GM12873 (cell line): ENCODE measurements at regions not wholly inside any gene's neighbourhood (a gene's known extent, or its start where the extent isn't known, plus 50 kb on each side); places are given as distances from the start of the nearest gene placed in this dataset.

Experiments used
- TF ChIP-seq, protein P1 (sequence below): IDR thresholded peaks from 2 replicates; pipeline ENCODE4 v1.5.1; 2012; ENCODE audit warnings: low read depth, mild to moderate bottlenecking, moderate library complexity, low read length, control low read depth; ENCODE audit not compliant: insufficient read depth; ENCODE audit errors: missing control alignments

DNA sequence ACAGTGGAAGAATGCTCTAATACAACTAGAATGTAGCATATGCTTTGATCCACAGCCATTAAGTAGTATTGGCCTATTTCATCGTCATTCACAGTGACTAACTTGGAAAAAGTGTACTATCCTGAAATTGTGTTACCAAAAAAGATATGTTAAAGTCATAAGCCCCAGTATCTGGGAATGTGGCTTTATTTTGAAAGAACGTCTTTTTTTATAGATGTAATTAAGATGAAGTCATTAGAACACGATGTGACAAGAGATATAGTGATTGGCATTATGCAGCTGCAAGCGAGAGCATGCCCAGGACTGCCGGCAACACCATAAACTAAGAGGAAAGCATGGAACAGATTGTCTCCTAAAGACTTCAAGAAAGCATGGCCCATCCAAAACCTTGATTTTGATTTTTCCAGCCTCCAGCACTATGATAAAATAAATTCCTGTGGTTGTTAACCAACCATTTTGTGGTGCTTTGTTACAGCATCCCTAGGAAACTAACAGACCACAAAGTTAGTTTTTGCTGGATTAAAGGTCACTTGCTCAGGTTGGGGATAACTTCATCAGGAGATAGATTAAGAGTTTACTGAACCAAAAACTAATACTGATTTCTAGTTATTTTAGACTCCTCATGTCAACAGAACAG, 870.6 kb upstream of the LRRC4C start:
- TF ChIP-seq, protein P1, sequence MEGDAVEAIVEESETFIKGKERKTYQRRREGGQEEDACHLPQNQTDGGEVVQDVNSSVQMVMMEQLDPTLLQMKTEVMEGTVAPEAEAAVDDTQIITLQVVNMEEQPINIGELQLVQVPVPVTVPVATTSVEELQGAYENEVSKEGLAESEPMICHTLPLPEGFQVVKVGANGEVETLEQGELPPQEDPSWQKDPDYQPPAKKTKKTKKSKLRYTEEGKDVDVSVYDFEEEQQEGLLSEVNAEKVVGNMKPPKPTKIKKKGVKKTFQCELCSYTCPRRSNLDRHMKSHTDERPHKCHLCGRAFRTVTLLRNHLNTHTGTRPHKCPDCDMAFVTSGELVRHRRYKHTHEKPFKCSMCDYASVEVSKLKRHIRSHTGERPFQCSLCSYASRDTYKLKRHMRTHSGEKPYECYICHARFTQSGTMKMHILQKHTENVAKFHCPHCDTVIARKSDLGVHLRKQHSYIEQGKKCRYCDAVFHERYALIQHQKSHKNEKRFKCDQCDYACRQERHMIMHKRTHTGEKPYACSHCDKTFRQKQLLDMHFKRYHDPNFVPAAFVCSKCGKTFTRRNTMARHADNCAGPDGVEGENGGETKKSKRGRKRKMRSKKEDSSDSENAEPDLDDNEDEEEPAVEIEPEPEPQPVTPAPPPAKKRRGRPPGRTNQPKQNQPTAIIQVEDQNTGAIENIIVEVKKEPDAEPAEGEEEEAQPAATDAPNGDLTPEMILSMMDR, result no peak

DNA sequence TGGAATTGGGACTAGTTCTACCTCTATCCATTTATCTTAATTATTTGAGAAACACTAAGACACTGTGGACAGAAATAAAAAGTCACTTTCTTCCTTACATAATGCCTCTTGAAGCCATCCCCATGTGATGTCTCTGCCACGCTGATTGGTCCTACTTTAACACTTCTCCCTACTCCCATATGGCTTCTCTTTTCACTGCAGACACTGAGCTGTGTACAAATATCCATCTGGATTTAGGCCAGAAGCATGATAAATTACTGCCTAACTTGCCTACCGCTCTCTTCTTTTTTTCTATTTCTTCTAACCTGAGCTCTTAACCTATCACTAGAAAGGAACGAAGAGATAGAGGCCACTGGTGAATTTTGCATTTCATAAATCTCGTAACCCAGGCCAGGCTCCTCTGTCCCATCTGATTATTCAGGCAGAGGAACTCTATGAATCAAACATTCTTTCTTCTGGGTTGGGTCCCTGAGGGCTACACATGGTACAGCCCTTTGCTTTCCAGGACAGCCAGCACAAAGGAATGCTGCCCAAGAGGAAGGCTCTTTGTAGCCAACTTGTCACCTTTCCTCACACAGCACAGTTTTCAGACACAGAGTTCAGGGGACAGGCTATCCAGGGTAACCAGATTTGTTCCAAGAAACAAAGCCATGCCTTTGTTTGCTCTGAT, 878.5 kb upstream of the LRRC4C start:
- TF ChIP-seq, protein P1, result no peak

DNA sequence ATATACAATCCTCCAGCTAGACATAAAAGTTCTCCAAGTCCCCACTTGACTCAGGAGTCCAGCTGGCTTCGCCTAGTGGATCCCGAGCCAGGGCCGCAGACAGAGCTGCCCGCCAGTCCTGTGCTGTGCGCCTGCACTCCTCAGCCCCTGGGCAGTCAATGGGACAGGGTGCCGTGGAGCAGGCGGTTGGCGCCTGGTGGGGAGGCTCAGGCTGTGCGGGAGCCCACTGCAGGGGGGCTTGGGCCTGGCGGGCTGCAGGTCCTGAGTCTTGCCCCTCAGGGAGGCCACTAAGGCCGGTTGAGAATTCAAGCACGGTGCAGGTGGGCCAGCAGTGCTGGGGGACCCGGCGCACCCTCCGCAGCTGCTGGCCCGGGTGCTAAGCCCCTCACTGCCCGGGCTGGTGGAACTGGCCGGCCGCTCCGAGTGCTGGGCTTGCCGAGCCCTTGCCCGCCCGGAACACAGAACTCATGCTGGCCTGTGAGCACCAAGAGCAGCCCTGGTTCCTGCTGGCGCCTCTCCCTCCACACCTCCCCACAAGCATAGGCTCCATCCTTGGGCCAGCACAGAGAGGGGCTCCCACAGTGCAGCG, 884.8 kb upstream of the LRRC4C start:
- TF ChIP-seq, protein P1, result no peak

DNA sequence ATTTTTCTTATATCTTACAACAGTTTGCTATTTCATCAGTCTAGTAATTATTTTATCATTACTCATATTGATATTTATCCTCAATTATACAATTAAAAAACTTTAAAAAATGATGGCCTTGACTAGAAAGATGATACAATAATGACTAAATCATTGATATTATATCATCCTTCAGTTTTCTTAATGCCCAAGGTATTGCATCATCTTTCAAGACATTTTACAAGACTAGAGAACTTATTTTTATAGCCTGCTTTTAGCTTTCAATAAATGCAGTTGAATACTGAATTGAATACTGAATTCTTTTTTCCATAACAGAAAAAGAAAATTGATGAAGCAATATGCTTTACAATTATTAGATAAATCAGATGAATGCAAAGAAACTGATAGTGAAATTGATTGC, 886.5 kb upstream of the LRRC4C start:
- TF ChIP-seq, protein P1, result no peak

DNA sequence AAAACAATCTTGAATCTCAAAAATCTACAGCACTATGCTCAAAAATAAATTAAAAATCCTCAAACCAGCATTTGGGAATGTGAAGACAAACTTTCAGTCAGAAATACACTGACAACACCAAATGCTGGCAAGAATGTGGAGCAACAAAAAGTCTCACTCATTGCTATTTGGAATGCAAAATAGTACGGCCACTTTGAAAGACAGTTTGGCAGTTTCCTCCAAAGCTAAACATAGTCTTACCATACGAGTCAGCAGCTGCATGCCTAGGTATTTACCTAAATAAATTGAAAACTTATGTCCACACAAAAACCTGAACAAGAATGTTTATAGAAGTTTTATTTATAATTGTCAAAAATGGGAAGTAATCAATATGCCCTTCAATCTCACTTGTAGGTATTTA, 904.2 kb upstream of the LRRC4C start:
- TF ChIP-seq, protein P1, result no peak

DNA sequence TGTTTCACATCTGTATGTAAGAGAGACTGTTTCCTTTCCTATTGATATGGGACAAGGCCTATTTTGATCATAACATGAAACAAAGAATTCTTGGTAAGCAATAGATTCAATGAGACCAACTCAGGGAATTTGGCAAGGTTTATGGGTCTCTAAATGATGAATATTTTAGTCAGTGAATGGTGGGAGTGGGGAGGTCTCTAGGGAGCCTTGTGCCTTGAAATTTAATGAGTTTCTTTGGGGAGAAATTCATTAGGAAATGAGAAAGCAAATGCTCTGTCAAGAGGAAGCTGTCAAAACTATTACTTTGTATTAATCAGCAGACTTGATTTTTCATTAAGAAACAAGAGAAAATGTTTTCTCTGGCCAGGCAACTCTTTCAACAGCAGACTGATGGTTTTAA, 921.7 kb upstream of the API5 start:
- TF ChIP-seq, protein P1, result no peak

DNA sequence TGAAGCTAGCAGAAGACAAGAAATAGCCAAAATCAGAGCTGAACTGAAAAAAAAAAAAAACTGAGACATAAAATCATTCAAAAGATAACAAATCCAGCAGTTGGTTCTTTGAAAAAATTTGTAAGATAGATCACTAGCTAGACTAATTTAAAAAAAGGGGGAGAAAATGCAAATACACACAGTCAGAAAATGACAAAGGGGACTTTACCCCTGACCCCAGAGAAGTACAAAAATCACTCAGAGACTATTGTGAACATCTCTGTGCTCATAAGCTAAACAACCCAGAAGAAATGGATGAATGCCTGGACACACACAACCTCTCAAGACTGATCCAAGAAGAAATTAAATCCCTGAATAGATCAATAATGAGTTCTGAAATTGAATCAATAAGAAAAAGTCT, 914.3 kb upstream of the API5 start:
- TF ChIP-seq, protein P1, result no peak
